ENCODE measurements at regions not wholly inside any gene's neighbourhood (a gene's known extent, or its start where the extent isn't known, plus 50 kb on each side); places are given as distances from the start of the nearest gene placed in this dataset.

GRCh38 chr14:66244834-66245233 is 241.3 kb upstream of the CCDC196 start:
- no peak for DNase-seq
- Histone ChIP-seq H3K56ac (ENCODE audit: extremely low read depth, insufficient read depth, low read length) (no peak overlapping the region), H3K4ac (ENCODE audit: low read depth, low read length) (no peak overlapping the region), H3K9ac (ENCODE audit: low read depth, low read length) (no peak overlapping the region), H3K4me1 (ENCODE audit: control insufficient read depth, insufficient read depth, low read length) (no peaks in the 10 kb centered on the region), H3K18ac (ENCODE audit: low read depth, low read length) (no peak overlapping the region), H3K14ac (replicated peaks; ENCODE audit: low read depth, low read length) (no peak overlapping the region), H2BK5ac (ENCODE audit: low read depth, low read length, poor library complexity, severe bottlenecking) (no peak overlapping the region), H4K20me1 (ENCODE audit: insufficient read depth, low read length) (no peaks in the 10 kb centered on the region), H3K27ac (ENCODE audit: insufficient read depth, low read length) (no peak overlapping the region), H4K5ac (ENCODE audit: low read depth, low read length) (no peak overlapping the region), H4K91ac (ENCODE audit: insufficient read depth, low read depth, low read length) (no peak overlapping the region), H3K79me1 (ENCODE audit: low read depth in 1 of 2, low read length in 2 of 2) (no peaks in the 10 kb centered on the region), H2BK20ac (ENCODE audit: low read depth, low read length) (no peak overlapping the region), H3K36me3 (ENCODE audit: control insufficient read depth, insufficient read depth, low read length) (no peaks in the 10 kb centered on the region), H2BK15ac (ENCODE audit: low read depth, low read length) (no peak overlapping the region), H3K27me3 (ENCODE audit: control insufficient read depth, insufficient read depth, low read length) (no peaks in the 10 kb centered on the region), H3K23ac (ENCODE audit: low read depth, low read length) (no peak overlapping the region), H4K8ac (ENCODE audit: low read depth in 2 of 2, low read length in 2 of 2) (no peak overlapping the region), H2BK120ac (ENCODE audit: low read depth, low read length) (no peak overlapping the region), H2AK9ac (replicated peaks; ENCODE audit: low read depth, low read length, poor library complexity) (no peak overlapping the region), H2AK5ac (ENCODE audit: low read depth, low read length) (no peak overlapping the region), H3K9me1 (ENCODE audit: insufficient read depth, low read length) (no peaks in the 10 kb centered on the region), H3K4me3 (ENCODE audit: insufficient read depth, low read depth, low read length) (no peak overlapping the region), H2AFZ (replicated peaks; ENCODE audit: low read length, poor library complexity) (no peak overlapping the region), H3K4me2 (ENCODE audit: low read depth, low read length) (no peak overlapping the region), H3K9me3 (ENCODE audit: control insufficient read depth, insufficient read depth, low read length) (peaks cover 15% of the 10 kb centered on the region; the same call in 1 of the 2 replicates)
- BruUV-seq (replicated peaks), result no TSS peak
- WGBS, 2 experiments (ENCODE audit: extremely low coverage in 2 of 2, insufficient read length in 1 of 2), result no CpG with 5 or more reads among the region's 5 CpGs
- dilution Hi-C loops (cut with HindIII; ENCODE audit: low sequenced_read_pairs, unreplicated experiment) (no loop called here), in situ Hi-C loops (cut with MboI; ENCODE audit: low sequenced_read_pairs) (no loop called here), intact Hi-C loops (cut with micrococcal nuclease) (no loop called here)
- TF ChIP-seq USF2 (IDR thresholded peaks at IDR 0.05; ENCODE audit: low read depth, low read length), result no peak
- no peak for TF ChIP-seq POLR2A (IDR thresholded peaks at IDR 0.05; ENCODE audit: low read depth, low read length)
- TF ChIP-seq BHLHE40 (IDR thresholded peaks at IDR 0.05; ENCODE audit: low read depth, low read length), result no peak
- no peak for TF ChIP-seq RFX5 (IDR thresholded peaks at IDR 0.05; ENCODE audit: low read depth, low read length)
- TF ChIP-seq SMC3 (IDR thresholded peaks at IDR 0.05; ENCODE audit: low read depth, low read length), result no peak
- ChIA-PET CTCF (no interaction called here), POLR2A (ENCODE audit: unreplicated experiment) (no interaction called here)
- no peak for ATAC-seq (ENCODE audit: low read depth)
